NCI-H748 treated with DMSO at 0.1 percent for 48 hours (cell line): ENCODE measurements at regions not wholly inside any gene's neighbourhood (a gene's known extent, or its start where the extent isn't known, plus 50 kb on each side); places are given as distances from the start of the nearest gene placed in this dataset.

Experiments used
- DNase-seq: peaks from one replicate; lab custom pipeline; 2025; lab: John Stamatoyannopoulos, UW

- no peak for DNase-seq
Observed at GRCh38 chr3:23152989-23153388, 50.1 kb upstream of the UBE2E2 start.
